ENCODE measurements at regions not wholly inside any gene's neighbourhood (a gene's known extent, or its start where the extent isn't known, plus 50 kb on each side); places are given as distances from the start of the nearest gene placed in this dataset.

GRCh38 chr20:50398471-50398820, 111.7 kb upstream of the PTPN1 start:
- H3F3A ChIP-seq (ENCODE audit: insufficient read depth, low read length) = no peaks in the 10 kb centered on the region
- no peaks in the 10 kb centered on the region for H3K9me3 ChIP-seq (ENCODE audit: low read length)
- no peak overlapping the region for H3K9ac ChIP-seq (ENCODE audit: low read length)
- no peaks in the 10 kb centered on the region for H3K4me1 ChIP-seq (ENCODE audit: insufficient read depth, low read length, severe bottlenecking)
- H3K4me3 ChIP-seq (ENCODE audit: low read depth, low read length, poor library complexity, severe bottlenecking) = no peak overlapping the region
- no peaks in the 10 kb centered on the region for H3K79me2 ChIP-seq (ENCODE audit: insufficient read depth, low read length)
- no peak overlapping the region for H3K4me2 ChIP-seq (ENCODE audit: low read length)
- TF ChIP-seq EZH2 (IDR thresholded peaks at IDR 0.05; ENCODE audit: borderline replicate concordance, low read length) (no peak), CTCF (IDR thresholded peaks at IDR 0.05; ENCODE audit: low read length) (no peak)
- H3K9me2 ChIP-seq (ENCODE audit: low read depth, low read length) = no peaks in the 10 kb centered on the region
- H3K36me3 ChIP-seq (ENCODE audit: insufficient read depth, low read length) = no peaks in the 10 kb centered on the region
- no peak overlapping the region for H2AFZ ChIP-seq (ENCODE audit: low read length)
- H3K27me3 ChIP-seq (ENCODE audit: insufficient read depth, low read length) = 0 out of 2 replicates have a peak, but pooled peaks cover 4% of the 10 kb centered on the region
- no peaks in the 10 kb centered on the region for H4K20me1 ChIP-seq (ENCODE audit: insufficient read depth, low read length)
- no peak overlapping the region for H3K27ac ChIP-seq (ENCODE audit: low read depth, low read length, poor library complexity, severe bottlenecking)

- no peak overlapping the region for H3K4me3 ChIP-seq (ENCODE audit: low read depth, low read length, poor library complexity, severe bottlenecking)
- H3K27me3 ChIP-seq (ENCODE audit: insufficient read depth, low read length) = 0 out of 2 replicates have a peak, but pooled peaks cover 4% of the 10 kb centered on the region
- H3K27ac ChIP-seq (ENCODE audit: low read depth, low read length, poor library complexity, severe bottlenecking) = no peak overlapping the region
- no peaks in the 10 kb centered on the region for H4K20me1 ChIP-seq (ENCODE audit: insufficient read depth, low read length)
- H3K9me2 ChIP-seq (ENCODE audit: low read depth, low read length) = no peaks in the 10 kb centered on the region
- H3K36me3 ChIP-seq (ENCODE audit: insufficient read depth, low read length) = no peaks in the 10 kb centered on the region
- TF ChIP-seq EZH2 (IDR thresholded peaks at IDR 0.05; ENCODE audit: borderline replicate concordance, low read length) (no peak), CTCF (IDR thresholded peaks at IDR 0.05; ENCODE audit: low read length) (no peak)
- H2AFZ ChIP-seq (ENCODE audit: low read length) = no peak overlapping the region
- no peaks in the 10 kb centered on the region for H3F3A ChIP-seq (ENCODE audit: insufficient read depth, low read length)
- no peaks in the 10 kb centered on the region for H3K9me3 ChIP-seq (ENCODE audit: low read length)
- H3K4me1 ChIP-seq (ENCODE audit: insufficient read depth, low read length, severe bottlenecking) = no peaks in the 10 kb centered on the region
- no peaks in the 10 kb centered on the region for H3K79me2 ChIP-seq (ENCODE audit: insufficient read depth, low read length)
- H3K4me2 ChIP-seq (ENCODE audit: low read length) = no peak overlapping the region
- no peak overlapping the region for H3K9ac ChIP-seq (ENCODE audit: low read length)
Measured at GRCh38 chr20:50398821-50399554, 111.2 kb upstream of the PTPN1 start.

GRCh38 chr20:50399555-50399916, 110.6 kb upstream of the PTPN1 start:
- TF ChIP-seq EZH2 (IDR thresholded peaks at IDR 0.05; ENCODE audit: borderline replicate concordance, low read length) (no peak), CTCF (IDR thresholded peaks at IDR 0.05; ENCODE audit: low read length) (no peak)
- Histone ChIP-seq H3K4me1 (ENCODE audit: insufficient read depth, low read length, severe bottlenecking) (no peaks in the 10 kb centered on the region), H3K9ac (ENCODE audit: low read length) (no peak overlapping the region), H3F3A (ENCODE audit: insufficient read depth, low read length) (no peaks in the 10 kb centered on the region), H2AFZ (ENCODE audit: low read length) (no peak overlapping the region), H3K4me2 (ENCODE audit: low read length) (no peak overlapping the region), H3K27me3 (ENCODE audit: insufficient read depth, low read length) (0 out of 2 replicates have a peak, but pooled peaks cover 4% of the 10 kb centered on the region), H3K4me3 (ENCODE audit: low read depth, low read length, poor library complexity, severe bottlenecking) (no peak overlapping the region), H4K20me1 (ENCODE audit: insufficient read depth, low read length) (no peaks in the 10 kb centered on the region), H3K27ac (ENCODE audit: low read depth, low read length, poor library complexity, severe bottlenecking) (no peak overlapping the region), H3K9me3 (ENCODE audit: low read length) (no peaks in the 10 kb centered on the region), H3K36me3 (ENCODE audit: insufficient read depth, low read length) (no peaks in the 10 kb centered on the region), H3K79me2 (ENCODE audit: insufficient read depth, low read length) (no peaks in the 10 kb centered on the region), H3K9me2 (ENCODE audit: low read depth, low read length) (no peaks in the 10 kb centered on the region)
